ENCODE measurements at regions not wholly inside any gene's neighbourhood (a gene's known extent, or its start where the extent isn't known, plus 50 kb on each side); places are given as distances from the start of the nearest gene placed in this dataset.

GRCh38 chr3:75188962-75189361 is 475.2 kb upstream of the FRG2C start:
- Mint-ChIP-seq H3K36me3 (no peaks in the 10 kb centered on the region), H3K27ac (no peak overlapping the region), H3K27me3 (ENCODE audit: low read depth) (no peaks in the 10 kb centered on the region), H3K4me3 (no peak overlapping the region), H3K9me3 (no peaks in the 10 kb centered on the region), H3K4me1 (peaks cover 30% of the 10 kb centered on the region)
- ChIA-PET CTCF (interaction anchor here (0.6 to 2.5 kb wide), 8 partner anchors 9 to 482 kb away, joined by 3 to 5 read pairs (median 3); no protein-coding TSS in a partner anchor), POLR2A (no interaction called here)
- no peak for DNase-seq (ENCODE audit: low spot score)
- ATAC-seq, result no peak
- TF ChIP-seq FOXP1 (CRISPR knock-in tag; IDR thresholded peaks at IDR 0.05; ENCODE audit: borderline replicate concordance) (no peak), SMAD4 (CRISPR knock-in tag; IDR thresholded peaks at IDR 0.05) (no peak), NR1H2 (CRISPR knock-in tag; IDR thresholded peaks at IDR 0.05) (no peak)
- TF ChIP-seq, protein P1, sequence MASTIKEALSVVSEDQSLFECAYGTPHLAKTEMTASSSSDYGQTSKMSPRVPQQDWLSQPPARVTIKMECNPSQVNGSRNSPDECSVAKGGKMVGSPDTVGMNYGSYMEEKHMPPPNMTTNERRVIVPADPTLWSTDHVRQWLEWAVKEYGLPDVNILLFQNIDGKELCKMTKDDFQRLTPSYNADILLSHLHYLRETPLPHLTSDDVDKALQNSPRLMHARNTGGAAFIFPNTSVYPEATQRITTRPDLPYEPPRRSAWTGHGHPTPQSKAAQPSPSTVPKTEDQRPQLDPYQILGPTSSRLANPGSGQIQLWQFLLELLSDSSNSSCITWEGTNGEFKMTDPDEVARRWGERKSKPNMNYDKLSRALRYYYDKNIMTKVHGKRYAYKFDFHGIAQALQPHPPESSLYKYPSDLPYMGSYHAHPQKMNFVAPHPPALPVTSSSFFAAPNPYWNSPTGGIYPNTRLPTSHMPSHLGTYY (CRISPR knock-in tag; IDR thresholded peaks at IDR 0.05), result no peak

DNA sequence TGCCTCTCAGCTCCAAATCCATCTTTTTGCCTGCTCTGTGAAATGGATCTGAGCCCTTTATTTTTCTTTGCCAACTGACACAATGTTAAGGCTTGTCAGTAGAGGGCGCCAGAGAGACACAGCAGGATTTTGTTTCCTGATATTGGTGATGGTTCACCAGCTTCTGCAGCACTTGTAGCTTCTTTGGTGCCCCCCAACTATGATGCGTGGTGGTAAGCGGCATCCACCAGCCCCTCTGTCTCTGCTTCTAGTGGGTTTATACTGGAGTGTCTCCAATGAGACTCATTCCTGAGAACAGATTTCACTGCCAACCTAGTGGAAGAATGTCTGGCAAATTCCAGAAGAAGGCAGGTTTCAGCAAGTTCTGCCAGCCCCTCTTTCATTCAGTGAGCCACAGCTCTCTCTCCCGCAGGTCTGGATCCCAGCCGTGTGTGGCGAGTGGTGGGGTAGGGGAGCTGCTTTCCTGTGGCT is 471.9 kb upstream of the FRG2C start:
- ChIA-PET CTCF (interaction anchor here (0.6 to 2.0 kb wide), 33 partner anchors 9 to 243 kb away, joined by 3 to 17 read pairs (median 4); no protein-coding TSS in a partner anchor), POLR2A (interaction anchor here (1.4 kb wide), 1 partner anchor 62 kb away, joined by 3 read pairs; no protein-coding TSS in a partner anchor)
- no peaks in the 10 kb centered on the region for H3K27me3 Mint-ChIP-seq (ENCODE audit: low read depth)
- H3K4me1 Mint-ChIP-seq, result peaks cover 30% of the 10 kb centered on the region
- no peaks in the 10 kb centered on the region for H3K36me3 Mint-ChIP-seq
- DNase-seq (ENCODE audit: low spot score), result peak; percentile 68
- ATAC-seq, result peak; percentile 78
- H3K27ac Mint-ChIP-seq, result no peak overlapping the region
- H3K4me3 Mint-ChIP-seq, result no peak overlapping the region
- H3K9me3 Mint-ChIP-seq, result no peaks in the 10 kb centered on the region
- TF ChIP-seq PRRX2 (CRISPR knock-in tag; IDR thresholded peaks at IDR 0.05), result no peak
- TF ChIP-seq, protein P2, sequence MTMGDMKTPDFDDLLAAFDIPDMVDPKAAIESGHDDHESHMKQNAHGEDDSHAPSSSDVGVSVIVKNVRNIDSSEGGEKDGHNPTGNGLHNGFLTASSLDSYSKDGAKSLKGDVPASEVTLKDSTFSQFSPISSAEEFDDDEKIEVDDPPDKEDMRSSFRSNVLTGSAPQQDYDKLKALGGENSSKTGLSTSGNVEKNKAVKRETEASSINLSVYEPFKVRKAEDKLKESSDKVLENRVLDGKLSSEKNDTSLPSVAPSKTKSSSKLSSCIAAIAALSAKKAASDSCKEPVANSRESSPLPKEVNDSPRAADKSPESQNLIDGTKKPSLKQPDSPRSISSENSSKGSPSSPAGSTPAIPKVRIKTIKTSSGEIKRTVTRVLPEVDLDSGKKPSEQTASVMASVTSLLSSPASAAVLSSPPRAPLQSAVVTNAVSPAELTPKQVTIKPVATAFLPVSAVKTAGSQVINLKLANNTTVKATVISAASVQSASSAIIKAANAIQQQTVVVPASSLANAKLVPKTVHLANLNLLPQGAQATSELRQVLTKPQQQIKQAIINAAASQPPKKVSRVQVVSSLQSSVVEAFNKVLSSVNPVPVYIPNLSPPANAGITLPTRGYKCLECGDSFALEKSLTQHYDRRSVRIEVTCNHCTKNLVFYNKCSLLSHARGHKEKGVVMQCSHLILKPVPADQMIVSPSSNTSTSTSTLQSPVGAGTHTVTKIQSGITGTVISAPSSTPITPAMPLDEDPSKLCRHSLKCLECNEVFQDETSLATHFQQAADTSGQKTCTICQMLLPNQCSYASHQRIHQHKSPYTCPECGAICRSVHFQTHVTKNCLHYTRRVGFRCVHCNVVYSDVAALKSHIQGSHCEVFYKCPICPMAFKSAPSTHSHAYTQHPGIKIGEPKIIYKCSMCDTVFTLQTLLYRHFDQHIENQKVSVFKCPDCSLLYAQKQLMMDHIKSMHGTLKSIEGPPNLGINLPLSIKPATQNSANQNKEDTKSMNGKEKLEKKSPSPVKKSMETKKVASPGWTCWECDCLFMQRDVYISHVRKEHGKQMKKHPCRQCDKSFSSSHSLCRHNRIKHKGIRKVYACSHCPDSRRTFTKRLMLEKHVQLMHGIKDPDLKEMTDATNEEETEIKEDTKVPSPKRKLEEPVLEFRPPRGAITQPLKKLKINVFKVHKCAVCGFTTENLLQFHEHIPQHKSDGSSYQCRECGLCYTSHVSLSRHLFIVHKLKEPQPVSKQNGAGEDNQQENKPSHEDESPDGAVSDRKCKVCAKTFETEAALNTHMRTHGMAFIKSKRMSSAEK (CRISPR knock-in tag; IDR thresholded peaks at IDR 0.05; ENCODE audit: borderline replicate concordance), result peak; percentile 50; the same call in 1 of the 2 replicates
- TF ChIP-seq JUN (CRISPR knock-in tag; IDR thresholded peaks at IDR 0.05), result no peak
- TF ChIP-seq, protein P3, sequence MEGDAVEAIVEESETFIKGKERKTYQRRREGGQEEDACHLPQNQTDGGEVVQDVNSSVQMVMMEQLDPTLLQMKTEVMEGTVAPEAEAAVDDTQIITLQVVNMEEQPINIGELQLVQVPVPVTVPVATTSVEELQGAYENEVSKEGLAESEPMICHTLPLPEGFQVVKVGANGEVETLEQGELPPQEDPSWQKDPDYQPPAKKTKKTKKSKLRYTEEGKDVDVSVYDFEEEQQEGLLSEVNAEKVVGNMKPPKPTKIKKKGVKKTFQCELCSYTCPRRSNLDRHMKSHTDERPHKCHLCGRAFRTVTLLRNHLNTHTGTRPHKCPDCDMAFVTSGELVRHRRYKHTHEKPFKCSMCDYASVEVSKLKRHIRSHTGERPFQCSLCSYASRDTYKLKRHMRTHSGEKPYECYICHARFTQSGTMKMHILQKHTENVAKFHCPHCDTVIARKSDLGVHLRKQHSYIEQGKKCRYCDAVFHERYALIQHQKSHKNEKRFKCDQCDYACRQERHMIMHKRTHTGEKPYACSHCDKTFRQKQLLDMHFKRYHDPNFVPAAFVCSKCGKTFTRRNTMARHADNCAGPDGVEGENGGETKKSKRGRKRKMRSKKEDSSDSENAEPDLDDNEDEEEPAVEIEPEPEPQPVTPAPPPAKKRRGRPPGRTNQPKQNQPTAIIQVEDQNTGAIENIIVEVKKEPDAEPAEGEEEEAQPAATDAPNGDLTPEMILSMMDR (IDR thresholded peaks at IDR 0.05), result peak; percentile 89
- TF ChIP-seq GTF2I (CRISPR knock-in tag; conservative IDR thresholded peaks at IDR 0.05), result no peak

GRCh38 chr3:75193797-75194196 is 470.3 kb upstream of the FRG2C start:
- H3K36me3 Mint-ChIP-seq, result no peaks in the 10 kb centered on the region
- H3K9me3 Mint-ChIP-seq, result no peaks in the 10 kb centered on the region
- CTCF ChIA-PET, result no interaction called here
- peaks cover 28% of the 10 kb centered on the region for H3K4me1 Mint-ChIP-seq
- no peak for ATAC-seq
- H3K27ac Mint-ChIP-seq, result no peak overlapping the region
- no peaks in the 10 kb centered on the region for H3K27me3 Mint-ChIP-seq (ENCODE audit: low read depth)
- no peak for DNase-seq (ENCODE audit: low spot score)
- no peak overlapping the region for H3K4me3 Mint-ChIP-seq
- POLR2A ChIA-PET, result no interaction called here
- no peak for TF ChIP-seq ESRRA (CRISPR knock-in tag; IDR thresholded peaks at IDR 0.05; ENCODE audit: borderline replicate concordance)
- no peak for TF ChIP-seq ZNF416 (CRISPR knock-in tag; IDR thresholded peaks at IDR 0.05)
- no peak for TF ChIP-seq PREB (CRISPR knock-in tag; IDR thresholded peaks at IDR 0.05; ENCODE audit: borderline replicate concordance)
- no peak for TF ChIP-seq ATF2 (CRISPR knock-in tag; IDR thresholded peaks at IDR 0.05; ENCODE audit: borderline replicate concordance, low read depth)
- no peak for TF ChIP-seq TP53 (CRISPR knock-in tag; IDR thresholded peaks at IDR 0.05)
- TF ChIP-seq ZNF512 (CRISPR knock-in tag; IDR thresholded peaks at IDR 0.05; ENCODE audit: borderline replicate concordance), result no peak
- no peak for TF ChIP-seq ETV6 (CRISPR knock-in tag; IDR thresholded peaks at IDR 0.05)
- TF ChIP-seq ZNF671 (CRISPR knock-in tag; IDR thresholded peaks at IDR 0.05), result no peak
- TF ChIP-seq, protein P4, sequence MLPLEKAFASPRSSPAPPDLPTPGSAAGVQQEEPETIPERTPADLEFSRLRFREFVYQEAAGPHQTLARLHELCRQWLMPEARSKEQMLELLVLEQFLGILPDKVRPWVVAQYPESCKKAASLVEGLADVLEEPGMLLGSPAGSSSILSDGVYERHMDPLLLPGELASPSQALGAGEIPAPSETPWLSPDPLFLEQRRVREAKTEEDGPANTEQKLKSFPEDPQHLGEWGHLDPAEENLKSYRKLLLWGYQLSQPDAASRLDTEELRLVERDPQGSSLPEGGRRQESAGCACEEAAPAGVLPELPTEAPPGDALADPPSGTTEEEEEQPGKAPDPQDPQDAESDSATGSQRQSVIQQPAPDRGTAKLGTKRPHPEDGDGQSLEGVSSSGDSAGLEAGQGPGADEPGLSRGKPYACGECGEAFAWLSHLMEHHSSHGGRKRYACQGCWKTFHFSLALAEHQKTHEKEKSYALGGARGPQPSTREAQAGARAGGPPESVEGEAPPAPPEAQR (CRISPR knock-in tag; IDR thresholded peaks at IDR 0.05), result no peak
- TF ChIP-seq MXD4 (CRISPR knock-in tag; IDR thresholded peaks at IDR 0.05; ENCODE audit: borderline replicate concordance), result no peak

Measured in WTC11 (cell line).